NB4 (cell line): ENCODE measurements at regions not wholly inside any gene's neighbourhood (a gene's known extent, or its start where the extent isn't known, plus 50 kb on each side); places are given as distances from the start of the nearest gene placed in this dataset.

Source experiments
- DNase-seq: peaks from one replicate; pipeline ENCODE4 v3.0.0; 2010; ENCODE audit warnings: low read depth
- H3K4me3 ChIP-seq: one replicate; pipeline ENCODE4 v1.5.1; 2011; ENCODE audit warnings: mild to moderate bottlenecking, low read depth, low read length, moderate library complexity
- CTCF ChIP-seq: IDR thresholded peaks from one replicate; pipeline ENCODE4 v1.5.1; 2012; ENCODE audit warnings: low read depth, low read length
- MAX ChIP-seq: IDR thresholded peaks from 2 replicates; pipeline ENCODE4 v1.6.1; 2011; ENCODE audit warnings: low read depth, low read length
- MYC ChIP-seq: IDR thresholded peaks from 2 replicates; pipeline ENCODE4 v1.6.1; 2011; ENCODE audit warnings: low read depth, low read length
- POLR2A ChIP-seq: IDR thresholded peaks from 2 replicates; pipeline ENCODE4 v1.6.1; 2011; ENCODE audit warnings: mild to moderate bottlenecking; ENCODE audit not compliant: insufficient read length; ENCODE audit errors: extremely low read depth

- peak; percentile 56 for DNase-seq
- H3K4me3 ChIP-seq = no peak overlapping the region
- TF ChIP-seq MYC (no peak), MAX (peak; percentile 53)
Observed at GRCh38 chr6:15897063-15897876, 231.6 kb upstream of the MYLIP start.

- H3K4me3 ChIP-seq = no peak overlapping the region
- TF ChIP-seq MYC = no peak
- no peak for TF ChIP-seq MAX
- TF ChIP-seq POLR2A = no peak
- TF ChIP-seq CTCF = no peak
- DNase-seq = no peak
Observed at GRCh38 chr6:15894973-15895725, 232.3 kb upstream of the DTNBP1 start.

- TF ChIP-seq POLR2A (no peak), CTCF (peak; percentile 51)
- no peak overlapping the region for H3K4me3 ChIP-seq
- peak; percentile 85 for DNase-seq
Observed at GRCh38 chr6:15893556-15894253, 230.9 kb upstream of the DTNBP1 start.

GRCh38 chr6:15892369-15892768 lies 229.5 kb upstream of the DTNBP1 start:
- no peak overlapping the region for H3K4me3 ChIP-seq
- TF ChIP-seq POLR2A = no peak
- TF ChIP-seq CTCF = no peak
- peak; percentile 84 for TF ChIP-seq MYC
- TF ChIP-seq MAX = peak; percentile 85
- peak; percentile 86 for DNase-seq

GRCh38 chr6:15888798-15889772 lies 226.3 kb upstream of the DTNBP1 start:
- H3K4me3 ChIP-seq = no peak overlapping the region
- no peak for DNase-seq
- no peak for TF ChIP-seq MAX
- no peak for TF ChIP-seq MYC
- TF ChIP-seq POLR2A = no peak
- no peak for TF ChIP-seq CTCF
